ENCODE measurements at regions not wholly inside any gene's neighbourhood (a gene's known extent, or its start where the extent isn't known, plus 50 kb on each side); places are given as distances from the start of the nearest gene placed in this dataset.

DNA sequence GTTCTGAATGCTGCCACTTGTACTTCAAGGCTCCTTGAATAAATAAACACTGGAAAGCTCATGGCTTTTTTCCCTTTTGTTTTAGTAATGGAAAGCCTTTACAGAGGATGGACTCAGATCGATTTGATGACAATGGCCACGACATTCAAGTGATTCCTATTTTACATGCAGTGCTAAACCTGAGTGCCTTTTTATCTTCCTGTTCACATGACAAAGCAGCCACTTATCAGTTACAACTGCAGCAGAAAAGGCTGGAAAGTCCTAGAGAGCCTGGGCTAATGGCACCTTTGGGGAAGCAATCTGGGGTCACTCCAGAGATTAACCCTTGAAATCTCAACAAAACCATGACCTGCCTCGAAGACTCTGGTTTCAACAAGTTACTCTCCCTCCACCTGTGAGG is 249.0 kb upstream of the AUTS2 start:
- TF ChIP-seq EZH2 (IDR thresholded peaks at IDR 0.05) (no peak), POLR2AphosphoS5 (IDR thresholded peaks at IDR 0.05; ENCODE audit: borderline replicate concordance, low read depth, low read length) (no peak), FOXP2 (optimal IDR thresholded peaks at IDR 0.05; ENCODE audit: control extremely low read depth, extremely low read length, insufficient read depth) (no peak)
